Fibroblast of villous mesenchyme (primary cell): ENCODE measurements at regions not wholly inside any gene's neighbourhood (a gene's known extent, or its start where the extent isn't known, plus 50 kb on each side); places are given as distances from the start of the nearest gene placed in this dataset.

Experiments
- DNase-seq: peaks from one replicate; pipeline ENCODE4 v3.0.0-alpha.2; 2010; ENCODE audit warnings: low read depth
- H3K4me3 ChIP-seq: 2 replicates; pipeline ENCODE4 v1.5.1; 2011; ENCODE audit warnings: low read depth, mild to moderate bottlenecking, low read length
- TF ChIP-seq, protein P1 (sequence below): IDR thresholded peaks from 2 replicates; pipeline ENCODE4 v1.5.1; 2012; ENCODE audit warnings: low read depth, mild to moderate bottlenecking, low read length; ENCODE audit not compliant: insufficient read depth

DNA sequence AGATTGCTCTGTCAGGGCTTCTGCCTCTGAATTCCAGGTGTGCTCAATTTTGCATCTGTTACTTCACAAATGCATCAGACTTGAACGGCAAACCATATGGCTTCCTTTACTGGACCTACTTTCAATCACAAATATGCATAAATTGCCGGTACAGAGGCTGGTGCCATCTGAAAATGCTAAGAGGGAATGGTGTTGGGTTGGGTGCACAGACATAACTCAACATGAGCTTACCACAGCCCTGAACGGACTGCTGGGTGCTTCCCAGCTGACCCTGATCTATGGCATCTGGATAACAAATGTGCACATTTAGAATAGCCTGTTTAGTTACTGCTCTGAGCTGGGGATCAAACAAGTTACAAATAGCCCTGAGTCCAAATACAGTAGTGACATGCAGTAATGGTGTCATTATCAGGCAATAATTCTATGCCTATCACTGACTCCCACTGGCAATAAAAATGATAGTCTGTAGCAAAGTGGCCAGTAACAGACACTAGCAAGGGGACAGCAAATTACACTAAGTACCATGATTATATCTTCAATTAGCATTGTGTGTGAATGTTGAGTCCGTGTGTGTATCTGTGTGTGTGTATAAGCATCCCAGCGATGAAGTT is 927.3 kb downstream of the DIAPH3 start:
- no peak overlapping the region for H3K4me3 ChIP-seq
- no peak for DNase-seq
- TF ChIP-seq, protein P1, sequence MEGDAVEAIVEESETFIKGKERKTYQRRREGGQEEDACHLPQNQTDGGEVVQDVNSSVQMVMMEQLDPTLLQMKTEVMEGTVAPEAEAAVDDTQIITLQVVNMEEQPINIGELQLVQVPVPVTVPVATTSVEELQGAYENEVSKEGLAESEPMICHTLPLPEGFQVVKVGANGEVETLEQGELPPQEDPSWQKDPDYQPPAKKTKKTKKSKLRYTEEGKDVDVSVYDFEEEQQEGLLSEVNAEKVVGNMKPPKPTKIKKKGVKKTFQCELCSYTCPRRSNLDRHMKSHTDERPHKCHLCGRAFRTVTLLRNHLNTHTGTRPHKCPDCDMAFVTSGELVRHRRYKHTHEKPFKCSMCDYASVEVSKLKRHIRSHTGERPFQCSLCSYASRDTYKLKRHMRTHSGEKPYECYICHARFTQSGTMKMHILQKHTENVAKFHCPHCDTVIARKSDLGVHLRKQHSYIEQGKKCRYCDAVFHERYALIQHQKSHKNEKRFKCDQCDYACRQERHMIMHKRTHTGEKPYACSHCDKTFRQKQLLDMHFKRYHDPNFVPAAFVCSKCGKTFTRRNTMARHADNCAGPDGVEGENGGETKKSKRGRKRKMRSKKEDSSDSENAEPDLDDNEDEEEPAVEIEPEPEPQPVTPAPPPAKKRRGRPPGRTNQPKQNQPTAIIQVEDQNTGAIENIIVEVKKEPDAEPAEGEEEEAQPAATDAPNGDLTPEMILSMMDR: no peak

- TF ChIP-seq, protein P1: no peak
- DNase-seq: no peak
- H3K4me3 ChIP-seq: no peak overlapping the region
Observed at GRCh38 chr13:59236944-59237343, 926.8 kb downstream of the DIAPH3 start.

- H3K4me3 ChIP-seq: no peak overlapping the region
- DNase-seq: no peak
- TF ChIP-seq, protein P1: no peak
Observed at GRCh38 chr13:59247171-59247570, 916.6 kb downstream of the DIAPH3 start.

DNA sequence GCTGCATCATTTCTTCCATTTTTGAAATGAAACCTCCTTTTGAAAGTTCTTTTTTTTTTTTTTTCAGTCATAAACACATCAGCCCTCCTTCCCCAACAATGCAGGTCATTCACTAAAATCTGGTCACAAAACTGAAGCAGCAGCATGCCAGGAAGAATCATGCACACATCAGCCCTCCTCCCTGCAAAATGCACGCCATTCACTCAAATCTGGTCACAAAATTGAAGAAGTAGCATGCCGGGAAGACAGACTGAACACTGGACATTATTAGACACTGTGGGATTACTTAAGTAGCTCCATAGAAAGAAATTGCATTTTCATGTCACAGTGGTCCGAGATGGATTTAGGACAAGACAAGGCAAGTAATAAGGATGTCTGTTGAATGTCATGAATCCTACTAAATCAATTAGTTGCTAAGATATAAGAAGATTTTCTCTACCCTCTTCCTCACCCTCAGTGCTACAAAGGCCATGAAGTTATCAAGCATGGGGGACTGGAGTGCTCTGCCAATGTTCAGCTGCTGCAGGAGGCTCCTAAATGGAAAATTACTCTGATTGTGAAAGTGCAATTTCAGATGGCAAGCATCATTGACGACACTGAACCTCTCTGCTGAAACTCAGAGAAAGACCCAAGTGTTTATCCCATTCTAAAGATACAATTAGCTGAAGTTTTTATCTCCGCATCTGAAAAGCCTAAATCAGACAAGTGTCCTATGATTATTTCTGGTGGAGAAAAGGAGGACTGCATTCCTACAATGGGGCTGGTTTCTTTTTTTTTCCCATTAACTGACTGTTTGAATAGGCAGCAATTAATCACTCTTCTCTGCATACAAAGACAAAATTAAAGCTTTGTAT is 913.2 kb downstream of the DIAPH3 start:
- TF ChIP-seq, protein P1: no peak
- no peak overlapping the region for H3K4me3 ChIP-seq
- DNase-seq: no peak

- TF ChIP-seq, protein P1: no peak
- DNase-seq: no peak
- H3K4me3 ChIP-seq: no peak overlapping the region
Observed at GRCh38 chr13:59259165-59260000, 904.3 kb downstream of the DIAPH3 start.

DNA sequence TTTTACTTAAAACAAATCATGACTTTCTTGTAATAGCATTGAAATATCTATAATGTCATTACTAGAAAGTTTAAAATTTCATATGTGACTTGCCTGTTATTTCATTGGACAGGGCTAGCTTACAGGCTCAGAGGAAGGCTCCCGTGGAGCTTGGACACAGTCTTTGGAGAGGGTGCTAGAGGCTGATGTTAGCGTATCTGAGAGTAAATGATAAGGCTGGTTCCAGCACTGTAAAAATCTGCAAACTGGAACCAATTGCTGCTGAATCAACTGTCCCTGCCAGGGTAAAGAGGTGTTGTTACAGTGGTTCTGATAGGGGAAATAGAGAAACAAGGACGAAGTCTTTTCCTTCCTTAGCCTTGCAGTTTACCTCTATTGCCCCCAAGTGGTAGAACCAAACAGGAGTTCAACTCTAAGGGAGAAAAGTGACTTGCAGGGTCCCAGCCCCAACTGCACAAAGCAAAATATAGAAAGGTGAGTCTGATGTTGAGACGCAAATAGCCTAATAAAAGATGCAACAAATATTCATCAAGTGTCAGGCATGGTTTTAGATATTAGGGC is 901.7 kb downstream of the DIAPH3 start:
- TF ChIP-seq, protein P1: peak; percentile 17
- DNase-seq: peak; percentile 1
- H3K4me3 ChIP-seq: no peak overlapping the region
